Stimulated activated CD4-positive, alpha-beta T cell treated with anti-CD3 and anti-CD28 coated beads, Interleukin-1b, Interleukin-23, amount 100 ng/mL, for 1 hour (primary cell): ENCODE measurements at regions not wholly inside any gene's neighbourhood (a gene's known extent, or its start where the extent isn't known, plus 50 kb on each side); places are given as distances from the start of the nearest gene placed in this dataset.

Experiments
- DNase-seq, 2 donors: peaks; one replicate each; pipeline ENCODE4 v3.0.0-alpha.2; 2020; ENCODE audit warnings: low read depth in 2 of 2

- no peak for DNase-seq
These were observed 405.4 kb downstream of the SHANK2 start for GRCh38 chr11:70846781-70847655.

- no peak for DNase-seq
These were observed 404.1 kb downstream of the SHANK2 start for GRCh38 chr11:70848243-70848750.

- no peak for DNase-seq
These were observed 403.3 kb downstream of the SHANK2 start for GRCh38 chr11:70849031-70849430.

- DNase-seq: no peak
These were observed 401.1 kb downstream of the SHANK2 start for GRCh38 chr11:70851308-70851707.

- DNase-seq: no peak
These were observed 400.5 kb downstream of the SHANK2 start for GRCh38 chr11:70851907-70852306.

GRCh38 chr11:70853068-70853769 is 399.2 kb downstream of the SHANK2 start:
- no peak for DNase-seq

- DNase-seq: no peak
These were observed 398.6 kb downstream of the SHANK2 start for GRCh38 chr11:70853770-70854108.

GRCh38 chr11:70854201-70854600 is 398.2 kb downstream of the SHANK2 start:
- no peak for DNase-seq

- no peak for DNase-seq
These were observed 397.3 kb downstream of the SHANK2 start for GRCh38 chr11:70854901-70855556.

- DNase-seq: no peak
These were observed 394.5 kb downstream of the SHANK2 start for GRCh38 chr11:70857894-70858293.

- no peak for DNase-seq
These were observed 393.2 kb downstream of the SHANK2 start for GRCh38 chr11:70859180-70859579.

GRCh38 chr11:70860888-70861287 is 391.5 kb downstream of the SHANK2 start:
- DNase-seq: no peak

- no peak for DNase-seq
These were observed 390.8 kb downstream of the SHANK2 start for GRCh38 chr11:70861559-70861958.

GRCh38 chr11:70862093-70862492 is 390.3 kb downstream of the SHANK2 start:
- no peak for DNase-seq

GRCh38 chr11:70863186-70863585 is 389.2 kb downstream of the SHANK2 start:
- DNase-seq: no peak

- DNase-seq: no peak
These were observed 388.4 kb downstream of the SHANK2 start for GRCh38 chr11:70863993-70864392.

- DNase-seq: no peak
These were observed 387.0 kb downstream of the SHANK2 start for GRCh38 chr11:70865356-70865755.

- DNase-seq: no peak
These were observed 385.5 kb downstream of the SHANK2 start for GRCh38 chr11:70866834-70867233.

GRCh38 chr11:70867281-70868047 is 384.9 kb downstream of the SHANK2 start:
- no peak for DNase-seq

- DNase-seq: no peak
These were observed 384.0 kb downstream of the SHANK2 start for GRCh38 chr11:70868341-70868885.

GRCh38 chr11:70869054-70869453 is 383.3 kb downstream of the SHANK2 start:
- no peak for DNase-seq
